ENCODE measurements at regions not wholly inside any gene's neighbourhood (a gene's known extent, or its start where the extent isn't known, plus 50 kb on each side); places are given as distances from the start of the nearest gene placed in this dataset.

DNA sequence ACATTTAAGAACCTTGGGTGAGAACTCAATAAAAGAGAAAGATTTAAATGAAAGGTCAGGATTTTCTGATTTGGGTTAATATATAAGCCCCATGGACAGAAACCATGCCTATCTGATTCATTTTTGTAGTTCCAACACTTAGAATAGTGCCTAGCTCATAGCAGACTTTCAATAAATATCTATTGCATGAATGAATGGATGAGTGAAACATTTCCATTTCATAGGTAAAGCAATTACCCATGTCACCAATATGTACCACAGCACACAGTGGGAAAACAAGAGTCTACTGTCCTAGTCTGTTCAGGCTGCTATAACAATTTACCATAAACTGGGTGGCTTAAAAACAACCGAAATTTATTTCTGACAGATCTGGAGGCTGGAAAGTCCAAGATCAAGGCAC is 63.9 kb upstream of the PTPN13 start:
- no peak for DNase-seq

DNA sequence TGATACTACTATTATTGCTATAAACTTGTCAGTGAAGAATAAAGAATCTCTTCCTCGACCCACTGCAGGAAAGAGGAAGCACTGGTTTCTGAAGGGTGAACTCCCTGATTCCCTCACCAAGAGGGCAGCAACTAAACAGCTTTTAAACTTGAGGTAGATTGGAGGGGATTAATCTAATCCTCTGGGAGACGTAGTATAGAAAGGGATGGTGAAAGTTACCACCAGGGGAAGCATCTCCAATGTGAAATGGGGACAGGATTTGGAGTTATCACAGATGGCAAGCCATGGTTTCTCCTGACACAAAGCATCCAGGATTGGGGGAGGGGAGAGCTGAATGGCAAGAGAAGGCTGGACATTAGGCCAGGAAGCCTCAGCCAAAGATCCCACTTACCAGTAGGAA is 62.7 kb upstream of the PTPN13 start:
- no peak for DNase-seq

DNA sequence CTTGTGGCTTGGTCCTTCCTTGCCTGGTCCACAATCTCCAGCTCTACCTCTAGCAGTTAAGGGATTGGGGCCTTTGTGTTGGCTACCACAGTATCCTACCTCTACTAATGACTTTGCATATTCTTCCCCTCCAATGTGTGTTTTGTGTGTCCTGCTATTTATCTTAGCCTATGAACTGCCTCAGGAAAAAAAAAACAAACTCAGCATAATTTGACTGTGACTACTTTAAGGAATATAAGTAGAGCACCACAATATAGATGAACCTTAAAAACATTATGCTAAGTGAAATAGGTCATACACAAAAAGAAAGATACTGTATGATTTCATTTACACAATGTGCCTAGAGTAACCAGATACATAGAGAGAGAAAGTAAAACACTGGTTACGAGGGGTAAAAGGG is 61.3 kb upstream of the PTPN13 start:
- DNase-seq, result no peak

DNA sequence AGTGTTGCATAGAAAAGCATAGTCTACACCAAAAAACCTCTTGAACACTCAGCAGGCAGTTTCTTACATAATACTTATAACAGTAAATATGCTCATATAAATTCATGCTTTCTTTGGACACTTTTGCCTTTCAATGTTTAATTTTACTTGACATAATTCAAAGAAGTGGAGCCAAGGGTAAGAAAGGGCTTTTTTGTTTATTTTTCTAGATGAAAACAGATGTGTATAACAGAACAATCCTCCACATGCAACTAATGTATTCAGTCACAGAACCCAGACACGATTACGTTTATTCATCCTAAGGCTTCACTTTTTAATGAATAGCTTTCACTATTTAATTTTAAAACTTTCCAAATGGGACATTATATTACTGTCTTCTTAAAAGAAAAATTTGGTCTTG is 58.0 kb upstream of the PTPN13 start:
- no peak for DNase-seq

DNA sequence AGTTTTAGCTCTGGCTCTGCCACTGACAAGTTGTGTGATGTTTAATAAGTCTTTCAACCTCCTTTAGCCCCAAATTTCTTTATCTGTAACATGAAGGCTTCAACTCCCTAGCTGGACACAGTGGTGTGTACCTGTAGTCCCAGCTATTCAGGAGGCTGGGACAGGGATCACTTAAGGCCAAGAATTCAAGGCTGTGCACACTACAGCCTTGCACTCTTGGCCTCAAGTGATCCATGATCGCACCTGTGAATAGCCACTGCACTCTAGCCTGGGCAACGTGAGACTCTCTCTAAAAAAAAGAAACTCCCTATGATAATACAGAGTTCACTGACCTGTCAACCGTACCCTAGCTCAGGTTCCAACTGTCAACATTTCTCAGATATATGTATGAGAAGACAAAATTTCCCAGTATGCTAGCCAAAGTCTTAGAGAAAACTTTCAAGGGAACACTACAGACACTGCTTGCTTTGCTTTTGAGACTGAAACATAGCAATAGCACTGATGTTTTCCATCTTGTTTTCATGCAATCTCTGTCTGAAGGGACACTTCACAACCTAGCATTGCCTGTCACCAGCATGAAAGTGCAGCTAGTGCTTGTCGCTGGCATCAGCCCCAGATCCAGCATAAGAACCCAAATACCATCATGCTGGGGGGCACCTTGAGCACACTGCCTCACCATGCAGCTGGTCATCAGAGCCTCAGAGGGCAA is 51.6 kb upstream of the PTPN13 start:
- no peak for DNase-seq

DNA sequence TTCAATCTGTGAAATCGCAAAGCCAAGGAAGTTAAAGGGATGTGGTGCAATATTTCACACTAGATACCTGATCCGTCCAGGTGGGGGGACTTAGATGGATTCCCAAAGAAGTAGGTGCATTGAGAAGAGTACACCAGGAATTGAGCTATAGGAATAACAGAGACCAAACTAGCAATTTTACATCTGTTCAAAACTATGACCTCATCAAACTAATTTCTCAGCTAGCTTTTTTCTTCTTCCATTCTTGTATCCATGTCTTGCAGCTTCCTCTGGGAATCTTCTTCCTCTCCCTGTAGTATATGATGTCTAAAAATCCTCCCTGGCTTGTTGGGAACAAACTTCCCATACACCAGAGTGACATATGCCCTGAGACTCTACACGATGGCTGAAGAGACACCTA is 51.0 kb upstream of the PTPN13 start:
- no peak for DNase-seq

DNA sequence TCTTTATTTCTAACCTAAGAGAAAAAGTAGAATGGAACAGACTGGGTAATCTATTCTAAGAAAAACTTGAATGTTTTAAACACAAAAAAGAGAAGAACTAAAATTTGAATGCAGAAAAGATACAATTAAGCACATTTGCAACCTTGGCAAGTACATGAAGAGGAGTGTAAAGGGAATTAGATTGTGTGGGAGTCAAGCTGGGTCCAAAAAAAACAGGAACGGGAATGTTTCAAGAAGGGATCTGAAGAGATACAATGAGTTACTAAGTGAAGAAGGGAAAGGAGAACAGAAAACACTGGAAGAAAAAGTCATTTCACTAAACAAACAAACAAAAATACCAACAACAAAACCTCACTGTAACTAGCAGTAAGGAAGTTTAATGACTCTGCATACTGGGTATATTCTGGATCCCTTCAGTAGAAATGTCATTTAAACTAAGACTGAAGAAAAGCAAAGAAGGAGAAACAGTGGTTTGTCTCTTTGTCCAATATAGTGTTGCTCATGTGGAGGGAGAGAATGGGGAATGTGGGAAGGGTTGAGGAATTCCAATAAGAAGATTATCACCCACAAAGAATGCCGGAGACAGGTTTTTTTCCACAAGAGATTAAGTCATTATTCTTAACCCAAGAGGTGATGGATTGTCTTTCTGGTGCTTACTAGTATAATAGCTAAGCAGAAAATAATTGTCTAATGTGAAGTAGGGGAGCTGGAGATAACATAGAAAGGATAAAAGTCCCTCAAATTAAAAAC is 50.4 kb upstream of the PTPN13 start:
- no peak for DNase-seq

DNA sequence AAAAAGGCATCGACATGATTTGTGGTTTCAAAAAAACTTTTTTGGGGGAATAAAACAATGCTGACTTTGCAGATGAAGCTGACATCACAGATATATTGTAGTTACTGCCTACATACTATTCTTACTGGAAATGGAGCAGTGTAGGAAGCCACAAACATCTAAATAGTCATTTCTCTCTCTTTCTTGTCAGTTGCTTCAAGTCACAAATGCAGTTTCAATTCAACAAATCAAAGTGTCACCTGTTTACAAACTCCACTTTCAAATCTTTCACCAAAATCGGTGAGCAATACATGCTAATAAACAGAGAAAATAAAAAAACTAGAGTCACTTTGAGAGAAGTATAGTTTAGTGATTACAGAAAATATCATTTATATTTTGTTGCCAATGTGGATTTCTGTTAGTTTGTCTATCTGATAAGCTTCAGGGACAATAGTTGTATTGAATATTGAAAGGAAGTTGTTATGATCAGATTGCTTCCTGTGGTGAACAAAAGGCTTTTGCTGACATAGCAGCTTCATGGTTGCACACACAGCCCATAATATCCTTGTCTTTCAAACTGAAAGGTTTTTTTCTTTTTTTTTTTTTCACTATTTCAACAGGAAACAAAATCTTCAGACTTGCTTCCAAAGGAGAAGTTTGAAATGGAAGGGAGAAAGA is 49.7 kb upstream of the PTPN13 start:
- no peak for DNase-seq
